ENCODE measurements at regions not wholly inside any gene's neighbourhood (a gene's known extent, or its start where the extent isn't known, plus 50 kb on each side); places are given as distances from the start of the nearest gene placed in this dataset.

GRCh38 chr4:123159479-123159878 is 237.1 kb upstream of the NUDT6 start:
- Histone ChIP-seq H3K27ac (no peak overlapping the region), H3K36me3 (no peaks in the 10 kb centered on the region), H3K4me3 (no peak overlapping the region), H3K27me3 (no peaks in the 10 kb centered on the region), H3K4me1 (peaks cover 0 to 21% (median 0%) of the 10 kb centered on the region in 3 donors), H3K9me3 (no peaks in the 10 kb centered on the region)
- intact Hi-C loops (cut with DNase I): no loop called here
- DNase-seq: no peak
- no peak for TF ChIP-seq POLR2A (IDR thresholded peaks at IDR 0.05)
- TF ChIP-seq CTCF (IDR thresholded peaks at IDR 0.05): no peak
- WGBS, 2 donors: 29 to 57% methylated on average over 2 of the region's 2 CpGs

GRCh38 chr4:123162859-123163258 is 233.7 kb upstream of the SPRY1 start:
- 93 to 95% methylated on average over 4 of the region's 4 CpGs for WGBS, 2 donors
- H3K9me3 ChIP-seq: no peaks in the 10 kb centered on the region
- TF ChIP-seq CTCF (IDR thresholded peaks at IDR 0.05): no peak
- no peak for TF ChIP-seq POLR2A (IDR thresholded peaks at IDR 0.05)
- no peak for DNase-seq
- no peak overlapping the region for H3K27ac ChIP-seq
- H3K4me3 ChIP-seq: no peak overlapping the region
- intact Hi-C loops (cut with DNase I): no loop called here
- H3K4me1 ChIP-seq: peaks cover 0 to 16% (median 0%) of the 10 kb centered on the region in 3 donors
- no peaks in the 10 kb centered on the region for H3K27me3 ChIP-seq
- no peaks in the 10 kb centered on the region for H3K36me3 ChIP-seq

GRCh38 chr4:123163501-123163900 is 233.1 kb upstream of the SPRY1 start:
- no peak overlapping the region for H3K27ac ChIP-seq
- WGBS, 2 donors: 30 to 32% methylated on average over 1 of the region's 1 CpG
- TF ChIP-seq CTCF (IDR thresholded peaks at IDR 0.05): no peak
- no peak for TF ChIP-seq POLR2A (IDR thresholded peaks at IDR 0.05)
- peaks cover 0 to 13% (median 0%) of the 10 kb centered on the region in 3 donors for H3K4me1 ChIP-seq
- no peak overlapping the region for H3K4me3 ChIP-seq
- no peaks in the 10 kb centered on the region for H3K9me3 ChIP-seq
- DNase-seq: no peak
- H3K36me3 ChIP-seq: no peaks in the 10 kb centered on the region
- intact Hi-C loops (cut with DNase I): no loop called here
- no peaks in the 10 kb centered on the region for H3K27me3 ChIP-seq

GRCh38 chr4:123166023-123166422 is 230.6 kb upstream of the SPRY1 start:
- no peak overlapping the region for H3K4me3 ChIP-seq

GRCh38 chr4:123167931-123168330 is 228.7 kb upstream of the SPRY1 start:
- Histone ChIP-seq H3K9me3 (no peaks in the 10 kb centered on the region), H3K27me3 (no peaks in the 10 kb centered on the region), H3K4me3 (no peak overlapping the region), H3K4me1 (peaks cover 0 to 9% (median 0%) of the 10 kb centered on the region in 3 donors), H3K27ac (no peak overlapping the region), H3K36me3 (no peaks in the 10 kb centered on the region)
- intact Hi-C loops (cut with DNase I): no loop called here
- TF ChIP-seq CTCF (IDR thresholded peaks at IDR 0.05) (no peak), POLR2A (IDR thresholded peaks at IDR 0.05) (no peak)
- no peak for DNase-seq

More at GRCh38 chr4:123166023-123166422, 230.6 kb upstream of the SPRY1 start:
- TF ChIP-seq CTCF (IDR thresholded peaks at IDR 0.05) (no peak), POLR2A (IDR thresholded peaks at IDR 0.05) (no peak)
- Histone ChIP-seq H3K27ac (no peak overlapping the region), H3K27me3 (no peaks in the 10 kb centered on the region), H3K36me3 (no peaks in the 10 kb centered on the region), H3K9me3 (no peaks in the 10 kb centered on the region), H3K4me1 (peaks cover 0 to 9% (median 0%) of the 10 kb centered on the region in 3 donors)
- intact Hi-C loops (cut with DNase I): no loop called here
- DNase-seq: no peak
- WGBS, 2 donors: 73 to 75% methylated on average over 3 of the region's 3 CpGs
